Mucosa of rectum (tissue), 2 donors: ENCODE measurements at regions not wholly inside any gene's neighbourhood (a gene's known extent, or its start where the extent isn't known, plus 50 kb on each side); places are given as distances from the start of the nearest gene placed in this dataset.

Experiments
- H3K27ac ChIP-seq, 2 donors: one replicate each; pipeline ENCODE4 v1.7.0; 2013; ENCODE audit warnings: inconsistent platforms in 2 of 2, low read depth in 2 of 2, low read length in 2 of 2
- H3K27me3 ChIP-seq, 2 donors: one replicate each; pipeline ENCODE4 v1.7.0; 2013; ENCODE audit warnings: low read length in 2 of 2; ENCODE audit not compliant: control insufficient read depth in 2 of 2, insufficient read depth in 2 of 2
- H3K36me3 ChIP-seq, 2 donors: one replicate each; pipeline ENCODE4 v1.7.0; 2013; ENCODE audit warnings: low read length in 2 of 2; ENCODE audit not compliant: control insufficient read depth in 2 of 2, insufficient read depth in 2 of 2
- H3K4me1 ChIP-seq, 2 donors: one replicate each; pipeline ENCODE4 v1.7.0; 2013; ENCODE audit warnings: low read length in 2 of 2, mild to moderate bottlenecking in 1 of 2; ENCODE audit not compliant: control insufficient read depth in 2 of 2, insufficient read depth in 2 of 2
- H3K4me3 ChIP-seq, 2 donors: one replicate each; pipeline ENCODE4 v1.7.0; 2013; ENCODE audit warnings: low read length in 2 of 2
- H3K9ac ChIP-seq, 2 donors: one replicate each; pipeline ENCODE4 v1.7.0; 2013; ENCODE audit warnings: low read length in 2 of 2, low read depth in 1 of 2, mild to moderate bottlenecking in 1 of 2
- H3K9me3 ChIP-seq, 2 donors: one replicate each; pipeline ENCODE4 v1.7.0; 2013; ENCODE audit warnings: low read length in 2 of 2; ENCODE audit not compliant: control insufficient read depth in 2 of 2
- donor health status: healthy.
- donor health status: Normal muscosa, but diverticular disease.

- no peaks in the 10 kb centered on the region for H3K9me3 ChIP-seq
- no peaks in the 10 kb centered on the region for H3K4me1 ChIP-seq
- no peak overlapping the region for H3K4me3 ChIP-seq
- H3K9ac ChIP-seq = no peak overlapping the region
- H3K27me3 ChIP-seq = no peaks in the 10 kb centered on the region
- no peaks in the 10 kb centered on the region for H3K36me3 ChIP-seq
- H3K27ac ChIP-seq = no peak overlapping the region
Observed at GRCh38 chr3:99523431-99524127, 114.8 kb upstream of the COL8A1 start.

- no peak overlapping the region for H3K4me3 ChIP-seq
Observed at GRCh38 chr3:99522147-99522546, 116.2 kb upstream of the COL8A1 start.

GRCh38 chr3:99521551-99521950 is 116.8 kb upstream of the COL8A1 start:
- H3K4me3 ChIP-seq = no peak overlapping the region
- H3K27ac ChIP-seq = no peak overlapping the region
- H3K36me3 ChIP-seq = no peaks in the 10 kb centered on the region
- no peaks in the 10 kb centered on the region for H3K9me3 ChIP-seq
- no peaks in the 10 kb centered on the region for H3K4me1 ChIP-seq
- H3K9ac ChIP-seq = no peak overlapping the region
- H3K27me3 ChIP-seq = no peaks in the 10 kb centered on the region

More at GRCh38 chr3:99522147-99522546, 116.2 kb upstream of the COL8A1 start:
- Histone ChIP-seq H3K9ac (no peak overlapping the region), H3K27me3 (no peaks in the 10 kb centered on the region), H3K4me1 (no peaks in the 10 kb centered on the region), H3K9me3 (no peaks in the 10 kb centered on the region), H3K36me3 (no peaks in the 10 kb centered on the region), H3K27ac (no peak overlapping the region)

GRCh38 chr3:99520513-99520912 is 117.9 kb upstream of the COL8A1 start:
- no peaks in the 10 kb centered on the region for H3K4me1 ChIP-seq
- H3K9ac ChIP-seq = no peak overlapping the region
- no peak overlapping the region for H3K4me3 ChIP-seq
- H3K9me3 ChIP-seq = no peaks in the 10 kb centered on the region
- H3K27me3 ChIP-seq = no peaks in the 10 kb centered on the region
- H3K27ac ChIP-seq = no peak overlapping the region
- no peaks in the 10 kb centered on the region for H3K36me3 ChIP-seq

GRCh38 chr3:99516936-99517335 is 121.5 kb upstream of the COL8A1 start:
- Histone ChIP-seq H3K4me1 (no peaks in the 10 kb centered on the region), H3K4me3 (no peak overlapping the region), H3K9ac (no peak overlapping the region), H3K9me3 (no peaks in the 10 kb centered on the region), H3K27me3 (no peaks in the 10 kb centered on the region), H3K36me3 (no peaks in the 10 kb centered on the region), H3K27ac (no peak overlapping the region)

GRCh38 chr3:99515891-99516290 is 122.5 kb upstream of the COL8A1 start:
- Histone ChIP-seq H3K27me3 (no peaks in the 10 kb centered on the region), H3K9me3 (no peaks in the 10 kb centered on the region), H3K4me3 (no peak overlapping the region), H3K36me3 (no peaks in the 10 kb centered on the region), H3K9ac (no peak overlapping the region), H3K4me1 (no peaks in the 10 kb centered on the region), H3K27ac (no peak overlapping the region)

GRCh38 chr3:99509224-99509623 is 129.2 kb upstream of the COL8A1 start:
- H3K36me3 ChIP-seq = no peaks in the 10 kb centered on the region
- no peak overlapping the region for H3K4me3 ChIP-seq
- H3K9me3 ChIP-seq = no peaks in the 10 kb centered on the region
- H3K4me1 ChIP-seq = no peaks in the 10 kb centered on the region
- no peaks in the 10 kb centered on the region for H3K27me3 ChIP-seq
- H3K9ac ChIP-seq = no peak overlapping the region
- no peak overlapping the region for H3K27ac ChIP-seq

- H3K27ac ChIP-seq = no peak overlapping the region
- no peaks in the 10 kb centered on the region for H3K36me3 ChIP-seq
- no peak overlapping the region for H3K9ac ChIP-seq
- H3K27me3 ChIP-seq = no peaks in the 10 kb centered on the region
- no peaks in the 10 kb centered on the region for H3K9me3 ChIP-seq
- no peak overlapping the region for H3K4me3 ChIP-seq
- H3K4me1 ChIP-seq = no peaks in the 10 kb centered on the region
Observed at GRCh38 chr3:99508191-99508590, 130.2 kb upstream of the COL8A1 start.

GRCh38 chr3:99505646-99506269 is 132.6 kb upstream of the COL8A1 start:
- no peak overlapping the region for H3K27ac ChIP-seq
- H3K27me3 ChIP-seq = no peaks in the 10 kb centered on the region
- H3K9ac ChIP-seq = no peak overlapping the region
- no peaks in the 10 kb centered on the region for H3K36me3 ChIP-seq
- no peaks in the 10 kb centered on the region for H3K4me1 ChIP-seq
- H3K9me3 ChIP-seq = no peaks in the 10 kb centered on the region
- H3K4me3 ChIP-seq = no peak overlapping the region

- Histone ChIP-seq H3K9me3 (no peaks in the 10 kb centered on the region), H3K36me3 (no peaks in the 10 kb centered on the region), H3K9ac (no peak overlapping the region), H3K27ac (no peak overlapping the region), H3K4me1 (no peaks in the 10 kb centered on the region), H3K4me3 (no peak overlapping the region), H3K27me3 (no peaks in the 10 kb centered on the region)
Observed at GRCh38 chr3:99505200-99505599, 133.2 kb upstream of the COL8A1 start.
